Endothelial cell of umbilical vein (primary cell): ENCODE measurements at regions not wholly inside any gene's neighbourhood (a gene's known extent, or its start where the extent isn't known, plus 50 kb on each side); places are given as distances from the start of the nearest gene placed in this dataset.

Experiments used
- BruUV-seq: library from RNA; stranded (reverse); fragments of 400-500 nt; replicated peaks from 2 replicates; lab custom pipeline; 2021; lab: Mats Ljungman, UMichigan
- CTCF ChIA-PET: fragments of 300-600, 350-600 bp; sonication (Branson Sonifier 250); formaldehyde crosslinking; loops from one replicate; lab custom pipeline; 2021; ENCODE audit warnings: antibody characterized with exemption, inconsistent platforms; lab: Charles Lee
- POLR2A ChIA-PET: fragments of 300-600, 350-600 bp; sonication (Branson Sonifier 250); formaldehyde crosslinking; loops from one replicate; lab custom pipeline; 2021; ENCODE audit warnings: antibody characterized with exemption, inconsistent platforms; lab: Charles Lee
- DNase-seq: peaks from one replicate; pipeline ENCODE4 v3.0.0-alpha.2; 2011; ENCODE audit warnings: low read depth, low spot score
- FAIRE-seq: peaks from 2 replicates; lab custom pipeline; 2011; peaks lifted over from hg19 to GRCh38; lab: Jason Lieb, UNC
- H2AFZ ChIP-seq: 2 replicates; pipeline ENCODE4 v1.6.0; 2012; ENCODE audit warnings: low read depth, low read length, control low read depth, inconsistent platforms
- H3K27ac ChIP-seq: 2 replicates; pipeline ENCODE4 v1.5.1; 2011; ENCODE audit warnings: low read depth, mild to moderate bottlenecking, control low read depth, low read length, moderate library complexity; ENCODE audit not compliant: insufficient read depth
- H3K27me3 ChIP-seq, 2 experiments: 2 replicates each; pipeline versions ENCODE4 v1.6.0 to v1.6.1; 2011; ENCODE audit warnings: low read length in 2 of 2, mixed read lengths in 1 of 2; ENCODE audit not compliant: control insufficient read depth in 2 of 2, insufficient read depth in 2 of 2
- H3K36me3 ChIP-seq, 2 experiments: 2 replicates in 1 of 2; 3 replicates in 1 of 2; pipeline ENCODE4 v1.5.1; 2011; ENCODE audit warnings: low read length in 2 of 2, mild to moderate bottlenecking in 1 of 2, moderate library complexity in 1 of 2; ENCODE audit not compliant: control insufficient read depth in 2 of 2, insufficient read depth in 2 of 2; ENCODE audit errors: extremely low read depth in 1 of 2
- H3K4me1 ChIP-seq: 3 replicates; pipeline ENCODE4 v1.5.1; 2011; ENCODE audit warnings: mild to moderate bottlenecking, low read length; ENCODE audit not compliant: control insufficient read depth, insufficient read depth; ENCODE audit errors: extremely low read depth
- H3K4me2 ChIP-seq: 2 replicates; pipeline ENCODE4 v1.6.1; 2011; ENCODE audit warnings: low read length, control low read depth, mixed read lengths; ENCODE audit not compliant: insufficient read depth
- H3K4me3 ChIP-seq, 3 experiments: fragments of 200-600 bp in 1 of 3; sonication (generic), shearing (Covaris generic) in 1 of 3; replicated peaks in 1 of 3; 2 replicates each; pipeline ENCODE4 v1.5.1; 2011 to 2016; ENCODE audit warnings: control low read depth in 3 of 3, low read length in 3 of 3, mild to moderate bottlenecking in 2 of 3, inconsistent platforms in 1 of 3, low read depth in 1 of 3, moderate library complexity in 1 of 3; ENCODE audit not compliant: insufficient read depth in 1 of 3
- H3K79me2 ChIP-seq: 2 replicates; pipeline ENCODE4 v1.6.0; 2012; ENCODE audit warnings: low read length, inconsistent platforms; ENCODE audit not compliant: control insufficient read depth, insufficient read depth
- H3K9ac ChIP-seq: replicated peaks from 2 replicates; pipeline ENCODE3; 2011; ENCODE audit warnings: low read length, control low read depth; ENCODE audit not compliant: insufficient read depth; ENCODE audit errors: extremely low read depth
- H3K9me1 ChIP-seq: replicated peaks from 3 replicates; pipeline ENCODE4 v1.6.0; 2011; ENCODE audit warnings: mild to moderate bottlenecking, low read length; ENCODE audit not compliant: control insufficient read depth, insufficient read depth; ENCODE audit errors: extremely low read depth
- H3K9me3 ChIP-seq: replicated peaks from 2 replicates; pipeline ENCODE4 v1.5.1; 2012; ENCODE audit warnings: low read length, inconsistent platforms; ENCODE audit not compliant: control insufficient read depth, insufficient read depth
- H4K20me1 ChIP-seq: replicated peaks from 2 replicates; pipeline ENCODE3; 2011; ENCODE audit warnings: mild to moderate bottlenecking, low read length; ENCODE audit not compliant: control insufficient read depth, insufficient read depth; ENCODE audit errors: extremely low read depth
- CTCF ChIP-seq, 2 donors: IDR thresholded peaks; 1 replicate in 1 of 2; 2 replicates in 1 of 2; pipeline ENCODE4 v1.5.1; 2011; ENCODE audit warnings: low read length in 2 of 2, mild to moderate bottlenecking in 2 of 2, moderate library complexity in 2 of 2, control low read depth in 1 of 2, inconsistent platforms in 1 of 2, low read depth in 1 of 2; ENCODE audit not compliant: insufficient read depth in 1 of 2; ENCODE audit errors: extremely low read depth in 1 of 2
- EZH2 ChIP-seq: IDR thresholded peaks from 2 replicates; pipeline ENCODE4 v1.6.1; 2012; ENCODE audit warnings: borderline replicate concordance, low read depth, mild to moderate bottlenecking, moderate library complexity, low read length, inconsistent platforms; ENCODE audit not compliant: severe bottlenecking
- FOS ChIP-seq: IDR thresholded peaks from 2 replicates; pipeline ENCODE4 v1.6.1; 2011; ENCODE audit warnings: mild to moderate bottlenecking, low read length, moderate library complexity, borderline replicate concordance; ENCODE audit not compliant: insufficient read depth
- GATA2 ChIP-seq: IDR thresholded peaks from 2 replicates; pipeline ENCODE4 v1.7.0; 2011; ENCODE audit warnings: low read depth, mild to moderate bottlenecking, moderate library complexity, mixed read lengths, low read length; ENCODE audit not compliant: insufficient read length, insufficient read depth
- JUN ChIP-seq: IDR thresholded peaks from 2 replicates; pipeline ENCODE4 v1.6.1; 2011; ENCODE audit warnings: borderline replicate concordance, low read depth; ENCODE audit not compliant: insufficient read length, insufficient read depth
- MAX ChIP-seq: IDR thresholded peaks from 2 replicates; pipeline ENCODE4 v1.6.1; 2011; ENCODE audit not compliant: insufficient read depth, insufficient read length
- MYC ChIP-seq: IDR thresholded peaks from one replicate; pipeline ENCODE4 v1.6.1; 2011; ENCODE audit warnings: mild to moderate bottlenecking, low read depth, low read length
- POLR2A ChIP-seq: IDR thresholded peaks from 2 replicates; pipeline ENCODE4 v1.6.1; 2012; ENCODE audit warnings: low read depth, mild to moderate bottlenecking, control low read depth, low read length
- POLR2AphosphoS5 ChIP-seq: IDR thresholded peaks from 2 replicates; pipeline ENCODE4 v1.6.1; 2012; ENCODE audit warnings: low read depth, mild to moderate bottlenecking, control low read depth, low read length, moderate library complexity; ENCODE audit not compliant: insufficient read depth
- dilution Hi-C: fragments of 300-500 bp; cut with MboI; formaldehyde crosslinking; loops from one replicate; pipeline ENCODE4 v1.15.0; 2019; ENCODE audit warnings: low sequenced_read_pairs; ENCODE audit not compliant: extremely low pct_ligation_motif_present
- intact Hi-C: fragments of 100-400 bp; cut with micrococcal nuclease; formaldehyde crosslinking; loops from one replicate; pipeline ENCODE4 v1.10.0; 2022

- FAIRE-seq (no peak), DNase-seq (no peak)
- Histone ChIP-seq H3K27ac (no peak overlapping the region), H3K9me3 (peaks cover 4% of the 10 kb centered on the region), H3K79me2 (no peaks in the 10 kb centered on the region), H3K27me3 (no peaks in the 10 kb centered on the region), H3K9me1 (no peaks in the 10 kb centered on the region), H3K4me2 (no peak overlapping the region), H3K9ac (no peak overlapping the region), H3K4me3 (no peak overlapping the region), H2AFZ (no peak overlapping the region), H4K20me1 (no peaks in the 10 kb centered on the region), H3K4me1 (no peaks in the 10 kb centered on the region), H3K36me3 (no peaks in the 10 kb centered on the region)
- TF ChIP-seq POLR2A = no peak
- no peak for TF ChIP-seq JUN
- no peak for TF ChIP-seq FOS
- TF ChIP-seq MYC = no peak
- no peak for TF ChIP-seq GATA2
- no peak for TF ChIP-seq MAX
- TF ChIP-seq CTCF (IDR thresholded peaks at IDR 0.05; ENCODE audit: extremely low read depth in 1 of 2, insufficient read depth in 1 of 2, low read depth in 1 of 2, low read length in 2 of 2) = no peak
- TF ChIP-seq POLR2AphosphoS5 = no peak
- TF ChIP-seq EZH2 = no peak
- POLR2A ChIA-PET = no interaction called here
- no TSS peak for BruUV-seq
- CTCF ChIA-PET = no interaction called here
- intact Hi-C loops = no loop called here
- dilution Hi-C loops = no loop called here
Measured at GRCh38 chr4:162920649-162921048, 246.0 kb downstream of the NAF1 start.
